KBM-7 (cell line): ENCODE measurements at regions not wholly inside any gene's neighbourhood (a gene's known extent, or its start where the extent isn't known, plus 50 kb on each side); places are given as distances from the start of the nearest gene placed in this dataset.
"Not testable (repeated sequence)": the region's sequence is repeated elsewhere in the genome, so short reads cannot be mapped to it uniquely, and the experiment has no call there.

Experiments
- DNase-seq: peaks from one replicate; pipeline ENCODE4 v3.0.0-alpha.2; 2015
- in situ Hi-C: fragments of 300-500 bp; cut with MboI; formaldehyde crosslinking; loops from 2 replicates; pipeline ENCODE4 v1.14.3; 2020; ENCODE audit warnings: low sequenced_read_pairs, low pct_unique_long_range_greater_than_20kb, mixed read lengths

GRCh38 chr16:63188086-63188771 lies 1152.0 kb upstream of the CDH8 start:
- DNase-seq: no peak
- in situ Hi-C loops: no loop called here

GRCh38 chr16:63187638-63188037 lies 1151.4 kb upstream of the CDH8 start:
- in situ Hi-C loops: no loop called here
- DNase-seq: no peak

- no peak for DNase-seq
- in situ Hi-C loops: no loop called here
These were observed 1149.1 kb upstream of the CDH8 start for GRCh38 chr16:63185235-63185780.

- in situ Hi-C loops: no loop called here
- DNase-seq: no peak
These were observed 1147.5 kb upstream of the CDH8 start for GRCh38 chr16:63183743-63184142.

GRCh38 chr16:63175313-63175712 lies 1139.1 kb upstream of the CDH8 start:
- in situ Hi-C loops: no loop called here
- DNase-seq: no peak

GRCh38 chr16:63174801-63175200 lies 1138.6 kb upstream of the CDH8 start:
- in situ Hi-C loops: no loop called here

GRCh38 chr16:63171545-63171944 lies 1135.3 kb upstream of the CDH8 start:
- no peak for DNase-seq
- in situ Hi-C loops: no loop called here

More at GRCh38 chr16:63174801-63175200, 1138.6 kb upstream of the CDH8 start:
- no peak for DNase-seq

GRCh38 chr16:63169100-63169499 lies 1132.9 kb upstream of the CDH8 start:
- in situ Hi-C loops: no loop called here
- DNase-seq: no peak

- DNase-seq: no peak
- in situ Hi-C loops: no loop called here
These were observed 1121.6 kb upstream of the CDH8 start for GRCh38 chr16:63157818-63158217.

GRCh38 chr16:63146251-63146650 lies 1110.0 kb upstream of the CDH8 start:
- DNase-seq: no peak
- in situ Hi-C loops: no loop called here

- no peak for DNase-seq
- in situ Hi-C loops: no loop called here
These were observed 1109.2 kb upstream of the CDH8 start for GRCh38 chr16:63145411-63145810.

GRCh38 chr16:63135069-63135468 lies 1098.8 kb upstream of the CDH8 start:
- no peak for DNase-seq
- in situ Hi-C loops: no loop called here

- in situ Hi-C loops: no loop called here
- DNase-seq: no peak
These were observed 1095.3 kb upstream of the CDH8 start for GRCh38 chr16:63131503-63131902.

- in situ Hi-C loops: no loop called here
- no peak for DNase-seq
These were observed 1094.7 kb upstream of the CDH8 start for GRCh38 chr16:63130942-63131341.

GRCh38 chr16:63129411-63130125 lies 1093.3 kb upstream of the CDH8 start:
- no peak for DNase-seq
- in situ Hi-C loops: no loop called here

- DNase-seq, in situ Hi-C loops: not testable (repeated sequence)
These were observed 1083.7 kb upstream of the CDH8 start for GRCh38 chr16:63119905-63120304.

GRCh38 chr16:63100082-63100481 lies 1063.8 kb upstream of the CDH8 start:
- in situ Hi-C loops: no loop called here
- DNase-seq: no peak

GRCh38 chr16:63096857-63097256 lies 1060.6 kb upstream of the CDH8 start:
- no peak for DNase-seq
- in situ Hi-C loops: no loop called here

GRCh38 chr16:63092736-63093135 lies 1056.5 kb upstream of the CDH8 start:
- in situ Hi-C loops: no loop called here
- DNase-seq: no peak

- no peak for DNase-seq
- in situ Hi-C loops: no loop called here
These were observed 1045.9 kb upstream of the CDH8 start for GRCh38 chr16:63082101-63082500.

- DNase-seq: no peak
- in situ Hi-C loops: no loop called here
These were observed 1044.5 kb upstream of the CDH8 start for GRCh38 chr16:63080746-63081145.
